ENCODE measurements at regions not wholly inside any gene's neighbourhood (a gene's known extent, or its start where the extent isn't known, plus 50 kb on each side); places are given as distances from the start of the nearest gene placed in this dataset.

DNA sequence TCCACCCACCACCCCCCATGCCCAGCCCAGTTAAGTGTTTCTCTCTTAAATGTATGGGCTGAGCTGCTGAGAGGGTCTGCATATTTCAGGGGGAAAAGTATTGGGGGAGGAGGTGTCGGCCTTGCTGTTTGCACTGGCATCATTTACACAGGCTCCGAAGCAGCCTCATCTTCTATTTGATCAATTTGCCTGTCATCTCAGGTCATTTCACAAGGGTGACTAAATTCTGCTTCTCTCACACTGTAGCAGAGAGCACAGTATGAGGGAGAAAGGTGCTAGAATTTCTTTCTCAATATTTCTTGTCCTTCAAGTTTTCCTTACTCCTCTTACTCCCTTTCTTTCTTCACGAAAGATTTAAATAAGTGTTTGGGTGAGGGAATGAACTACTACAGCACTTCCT lies 135.9 kb downstream of the AACS start:
- TF ChIP-seq, protein P1, sequence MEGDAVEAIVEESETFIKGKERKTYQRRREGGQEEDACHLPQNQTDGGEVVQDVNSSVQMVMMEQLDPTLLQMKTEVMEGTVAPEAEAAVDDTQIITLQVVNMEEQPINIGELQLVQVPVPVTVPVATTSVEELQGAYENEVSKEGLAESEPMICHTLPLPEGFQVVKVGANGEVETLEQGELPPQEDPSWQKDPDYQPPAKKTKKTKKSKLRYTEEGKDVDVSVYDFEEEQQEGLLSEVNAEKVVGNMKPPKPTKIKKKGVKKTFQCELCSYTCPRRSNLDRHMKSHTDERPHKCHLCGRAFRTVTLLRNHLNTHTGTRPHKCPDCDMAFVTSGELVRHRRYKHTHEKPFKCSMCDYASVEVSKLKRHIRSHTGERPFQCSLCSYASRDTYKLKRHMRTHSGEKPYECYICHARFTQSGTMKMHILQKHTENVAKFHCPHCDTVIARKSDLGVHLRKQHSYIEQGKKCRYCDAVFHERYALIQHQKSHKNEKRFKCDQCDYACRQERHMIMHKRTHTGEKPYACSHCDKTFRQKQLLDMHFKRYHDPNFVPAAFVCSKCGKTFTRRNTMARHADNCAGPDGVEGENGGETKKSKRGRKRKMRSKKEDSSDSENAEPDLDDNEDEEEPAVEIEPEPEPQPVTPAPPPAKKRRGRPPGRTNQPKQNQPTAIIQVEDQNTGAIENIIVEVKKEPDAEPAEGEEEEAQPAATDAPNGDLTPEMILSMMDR (IDR thresholded peaks at IDR 0.05; ENCODE audit: low read depth, low read length), result no peak
- DNase-seq (ENCODE audit: low read depth in 1 of 2, low spot score in 1 of 2), result no peak
- Histone ChIP-seq H3K27ac (no peak overlapping the region), H3K27me3 (no peaks in the 10 kb centered on the region), H3K36me3 (no peaks in the 10 kb centered on the region), H3K9me3 (ENCODE audit: low read depth) (no peaks in the 10 kb centered on the region), H3K4me3 (no peak overlapping the region), H3K4me1 (ENCODE audit: low read depth) (no peaks in the 10 kb centered on the region)

DNA sequence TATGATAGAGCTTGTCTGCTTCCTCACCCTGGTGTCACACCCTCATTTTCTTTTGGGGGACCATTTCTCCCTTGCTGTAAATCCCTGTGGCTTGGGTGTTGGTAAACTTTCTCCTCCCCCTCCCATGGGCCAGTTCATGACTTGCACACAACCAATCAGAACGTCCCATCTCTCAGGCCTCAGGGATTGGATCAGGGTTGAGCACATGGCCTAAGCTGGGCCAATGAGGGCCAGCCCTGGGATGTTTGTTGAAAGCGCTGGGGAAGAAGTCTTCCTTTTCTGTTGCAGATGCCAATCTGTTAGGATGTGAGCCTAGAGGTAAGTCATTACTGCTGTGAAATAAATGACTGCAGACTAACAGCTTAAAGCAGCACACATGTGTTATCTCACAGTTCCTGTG lies 136.7 kb downstream of the AACS start:
- Histone ChIP-seq H3K36me3 (no peaks in the 10 kb centered on the region), H3K27me3 (no peaks in the 10 kb centered on the region), H3K9me3 (ENCODE audit: low read depth) (no peaks in the 10 kb centered on the region), H3K4me3 (no peak overlapping the region), H3K27ac (no peak overlapping the region), H3K4me1 (ENCODE audit: low read depth) (no peaks in the 10 kb centered on the region)
- TF ChIP-seq, protein P1 (IDR thresholded peaks at IDR 0.05; ENCODE audit: low read depth, low read length), result no peak
- no peak for DNase-seq (ENCODE audit: low read depth in 1 of 2, low spot score in 1 of 2)

DNA sequence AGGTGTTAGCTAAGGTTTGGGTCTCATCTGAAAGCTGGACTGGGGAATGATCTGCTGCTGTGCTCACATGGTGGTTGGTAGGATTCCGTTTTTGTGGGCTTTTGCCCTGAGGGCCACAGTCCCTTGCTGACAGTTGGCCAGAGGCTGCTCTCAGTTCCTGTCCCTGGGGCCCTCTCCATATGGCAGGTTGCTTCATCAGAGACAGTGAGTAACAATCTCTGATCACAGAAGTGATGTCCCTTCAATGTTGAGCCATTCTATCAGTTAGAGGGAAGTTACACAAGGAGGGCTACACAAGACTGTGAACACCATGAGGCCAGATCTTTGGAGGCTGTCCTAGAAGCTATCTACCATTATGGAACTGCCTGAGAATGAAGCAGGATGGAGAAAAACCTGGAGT lies 137.2 kb downstream of the AACS start:
- H3K36me3 ChIP-seq, result no peaks in the 10 kb centered on the region
- H3K4me1 ChIP-seq (ENCODE audit: low read depth), result no peaks in the 10 kb centered on the region
- H3K9me3 ChIP-seq (ENCODE audit: low read depth), result no peaks in the 10 kb centered on the region
- DNase-seq (ENCODE audit: low read depth in 1 of 2, low spot score in 1 of 2), result no peak
- H3K27ac ChIP-seq, result no peak overlapping the region
- no peaks in the 10 kb centered on the region for H3K27me3 ChIP-seq
- no peak overlapping the region for H3K4me3 ChIP-seq
- TF ChIP-seq, protein P1 (IDR thresholded peaks at IDR 0.05; ENCODE audit: low read depth, low read length), result no peak

DNA sequence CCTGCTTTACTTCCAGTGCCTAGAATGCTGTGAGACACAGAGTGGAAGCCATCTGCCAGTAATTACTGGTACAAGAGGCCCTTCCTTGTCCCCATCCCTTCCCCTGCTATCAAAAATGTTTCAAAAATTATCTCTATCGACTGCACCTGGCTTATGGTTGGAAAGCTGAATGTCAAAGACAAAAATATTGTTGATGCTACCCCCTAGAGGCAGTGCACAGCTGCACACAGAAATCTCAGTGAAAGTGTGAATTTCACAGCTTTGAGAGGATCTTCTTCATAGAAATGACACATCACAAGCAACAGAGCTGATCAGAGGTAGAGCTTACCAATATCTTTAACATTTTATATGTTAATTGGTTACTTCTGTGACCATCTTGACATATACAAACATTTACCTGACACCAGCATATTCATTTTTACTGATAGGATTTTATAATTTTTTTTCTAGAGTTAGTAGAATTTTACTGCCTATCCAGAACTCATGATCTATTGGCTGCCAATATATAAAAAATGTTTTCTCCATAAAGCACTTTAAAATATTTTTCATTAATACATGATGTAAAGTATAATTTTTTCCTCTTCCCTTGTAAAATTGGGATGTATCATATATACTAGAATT lies 138.0 kb downstream of the AACS start:
- no peak for DNase-seq (ENCODE audit: low read depth in 1 of 2, low spot score in 1 of 2)
- H3K27ac ChIP-seq, result no peak overlapping the region
- no peaks in the 10 kb centered on the region for H3K4me1 ChIP-seq (ENCODE audit: low read depth)
- no peaks in the 10 kb centered on the region for H3K9me3 ChIP-seq (ENCODE audit: low read depth)
- H3K4me3 ChIP-seq, result no peak overlapping the region
- no peaks in the 10 kb centered on the region for H3K36me3 ChIP-seq
- no peaks in the 10 kb centered on the region for H3K27me3 ChIP-seq
- TF ChIP-seq, protein P1 (IDR thresholded peaks at IDR 0.05; ENCODE audit: low read depth, low read length), result peak; percentile 51

DNA sequence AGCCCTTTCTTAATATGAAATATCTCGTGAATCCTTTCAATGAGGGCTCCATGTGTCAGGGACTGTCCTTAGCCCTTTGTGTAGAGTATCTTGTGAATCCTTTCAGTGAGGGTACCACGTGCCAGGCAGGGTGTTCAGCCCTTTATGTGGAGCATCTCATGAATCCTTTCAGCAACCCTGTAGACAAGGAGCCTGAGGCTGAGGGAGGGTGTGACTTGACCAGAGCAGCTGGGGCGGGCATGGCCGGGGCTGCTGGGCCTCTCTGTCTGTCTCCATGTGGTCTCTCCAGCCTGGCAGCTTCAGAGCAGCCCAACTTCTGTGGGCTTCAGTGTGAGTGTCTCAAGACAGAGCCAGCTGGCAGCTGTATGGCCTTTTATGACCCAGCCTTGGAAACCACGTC lies 140.2 kb downstream of the AACS start:
- Histone ChIP-seq H3K27me3 (no peaks in the 10 kb centered on the region), H3K27ac (no peak overlapping the region), H3K4me1 (ENCODE audit: low read depth) (no peaks in the 10 kb centered on the region), H3K36me3 (no peaks in the 10 kb centered on the region), H3K9me3 (ENCODE audit: low read depth) (no peaks in the 10 kb centered on the region), H3K4me3 (no peak overlapping the region)
- no peak for DNase-seq (ENCODE audit: low read depth in 1 of 2, low spot score in 1 of 2)
- TF ChIP-seq, protein P1 (IDR thresholded peaks at IDR 0.05; ENCODE audit: low read depth, low read length), result no peak
